CD4-positive, alpha-beta T cell treated with Interleukin-1 beta for 1 hour (primary cell): ENCODE measurements at regions not wholly inside any gene's neighbourhood (a gene's known extent, or its start where the extent isn't known, plus 50 kb on each side); places are given as distances from the start of the nearest gene placed in this dataset.

Source experiments
- DNase-seq, 2 donors: peaks; one replicate each; pipeline ENCODE4 v3.0.0-alpha.2; 2020 to 2022

DNA sequence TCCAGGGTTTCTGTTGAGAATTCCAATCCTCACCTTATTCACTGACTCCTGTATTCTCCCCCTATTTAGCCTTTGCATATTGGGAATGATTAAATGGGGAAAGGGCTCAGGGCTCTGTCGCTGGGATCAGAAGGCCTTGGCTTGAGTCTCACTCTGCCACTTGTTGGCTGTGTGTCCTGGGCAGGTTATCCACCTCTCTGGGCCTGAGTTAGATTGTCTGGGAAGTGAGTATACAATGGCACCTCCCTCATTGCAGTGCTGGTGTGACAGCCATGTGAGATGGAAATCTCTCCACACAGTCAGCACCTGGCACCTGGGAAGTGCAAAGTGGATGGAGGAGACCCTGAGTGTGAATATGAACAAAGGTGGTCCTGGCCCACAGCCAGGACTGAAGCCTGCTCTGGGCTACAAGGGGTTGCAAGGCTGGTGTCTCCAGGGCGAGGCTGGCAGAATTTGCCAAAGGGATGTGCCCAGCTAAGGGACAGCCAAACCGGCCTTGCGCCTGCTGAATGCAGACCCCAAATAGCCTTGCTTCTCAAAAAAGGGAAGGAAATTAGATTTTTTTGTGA lies 200.0 kb upstream of the PMEPA1 start:
- no peak for DNase-seq

DNA sequence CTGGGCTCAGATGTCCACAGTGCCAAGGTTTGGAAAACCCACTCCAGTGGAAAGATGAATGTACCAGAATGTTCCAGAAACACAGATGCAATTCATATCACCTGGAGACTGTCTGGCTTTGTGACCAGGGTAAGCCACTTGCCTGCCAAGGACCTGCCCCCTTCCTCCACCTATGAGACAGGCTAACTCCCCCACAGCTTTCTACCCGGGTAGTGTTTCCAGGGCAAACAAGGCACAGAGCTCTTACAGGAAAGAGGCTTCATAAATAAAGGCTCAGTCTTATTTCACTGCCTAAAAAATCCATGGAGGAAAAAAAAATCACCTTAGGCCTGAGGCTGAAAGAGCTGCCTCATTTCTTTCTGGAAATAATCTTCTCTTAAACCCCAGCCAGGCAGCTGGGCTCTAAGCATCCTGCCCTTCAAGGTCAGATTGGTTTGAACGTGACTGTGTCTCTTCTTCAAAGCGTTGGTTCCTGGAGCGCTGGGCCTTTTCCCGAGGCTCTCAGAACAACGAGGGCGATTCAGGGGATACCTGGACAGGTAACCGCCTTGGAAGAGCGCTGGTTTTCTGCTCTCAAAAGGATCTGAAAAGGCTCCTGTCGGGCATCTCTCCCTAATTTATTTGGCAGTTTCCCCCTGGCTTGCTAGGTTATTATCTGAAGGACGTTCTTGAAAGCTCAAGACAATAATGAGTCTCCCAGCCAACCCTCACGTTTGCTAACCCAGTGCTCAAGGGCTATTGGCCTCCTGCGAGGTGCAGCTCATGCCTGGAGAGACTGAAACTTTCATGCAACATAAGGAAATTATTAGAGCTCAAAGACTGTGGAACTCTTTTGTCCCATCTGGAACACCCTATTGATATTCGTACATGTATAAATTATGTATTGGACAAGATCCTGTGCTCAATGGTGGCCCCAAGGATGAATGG lies 199.2 kb upstream of the PMEPA1 start:
- no peak for DNase-seq

DNA sequence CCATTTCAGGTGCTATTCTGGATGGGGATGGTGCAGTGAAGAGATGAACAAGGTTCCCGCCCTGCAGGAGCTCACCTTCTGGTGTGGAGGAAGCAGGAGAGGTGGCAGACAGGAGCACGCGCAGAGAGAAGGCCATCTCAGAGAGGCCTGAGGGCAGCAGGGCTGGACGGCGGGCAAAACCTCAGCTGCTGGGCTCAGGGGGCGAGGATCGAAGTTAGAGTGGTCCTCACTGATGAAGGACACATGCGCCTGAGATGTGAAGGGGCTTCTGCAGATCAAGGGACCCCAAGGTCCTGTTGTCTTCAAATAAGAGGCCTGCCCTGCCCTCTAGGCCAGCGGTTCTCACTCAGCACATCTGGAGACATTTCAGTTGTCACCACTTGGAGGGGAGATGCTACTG lies 198.4 kb upstream of the PMEPA1 start:
- no peak for DNase-seq

GRCh38 chr20:57907131-57908000 lies 197.6 kb upstream of the PMEPA1 start:
- no peak for DNase-seq

DNA sequence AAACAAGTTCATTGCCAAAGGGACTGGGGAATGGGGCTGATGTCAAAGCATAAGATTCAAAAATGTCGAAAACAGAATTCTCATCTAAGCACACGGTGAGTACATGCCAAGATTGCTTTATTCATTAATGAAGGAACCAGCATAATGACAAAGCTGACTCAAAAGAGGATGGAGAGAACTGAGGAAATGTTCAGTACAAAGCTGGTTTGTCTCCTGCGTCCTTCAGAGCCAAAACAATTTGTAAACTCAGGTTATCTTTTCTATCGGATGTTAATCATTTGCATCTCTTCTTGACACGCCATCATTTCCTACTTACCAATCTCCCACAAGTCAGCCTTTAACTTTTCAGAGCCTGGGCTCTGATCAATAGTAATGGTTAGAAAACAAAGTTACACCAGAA lies 195.6 kb upstream of the PMEPA1 start:
- no peak for DNase-seq

GRCh38 chr20:57904314-57905105 lies 194.7 kb upstream of the PMEPA1 start:
- DNase-seq, result no peak

- no peak for DNase-seq
These were observed 192.7 kb upstream of the PMEPA1 start for GRCh38 chr20:57902473-57902872.

- DNase-seq, result no peak
These were observed 191.7 kb upstream of the PMEPA1 start for GRCh38 chr20:57901526-57901925.

DNA sequence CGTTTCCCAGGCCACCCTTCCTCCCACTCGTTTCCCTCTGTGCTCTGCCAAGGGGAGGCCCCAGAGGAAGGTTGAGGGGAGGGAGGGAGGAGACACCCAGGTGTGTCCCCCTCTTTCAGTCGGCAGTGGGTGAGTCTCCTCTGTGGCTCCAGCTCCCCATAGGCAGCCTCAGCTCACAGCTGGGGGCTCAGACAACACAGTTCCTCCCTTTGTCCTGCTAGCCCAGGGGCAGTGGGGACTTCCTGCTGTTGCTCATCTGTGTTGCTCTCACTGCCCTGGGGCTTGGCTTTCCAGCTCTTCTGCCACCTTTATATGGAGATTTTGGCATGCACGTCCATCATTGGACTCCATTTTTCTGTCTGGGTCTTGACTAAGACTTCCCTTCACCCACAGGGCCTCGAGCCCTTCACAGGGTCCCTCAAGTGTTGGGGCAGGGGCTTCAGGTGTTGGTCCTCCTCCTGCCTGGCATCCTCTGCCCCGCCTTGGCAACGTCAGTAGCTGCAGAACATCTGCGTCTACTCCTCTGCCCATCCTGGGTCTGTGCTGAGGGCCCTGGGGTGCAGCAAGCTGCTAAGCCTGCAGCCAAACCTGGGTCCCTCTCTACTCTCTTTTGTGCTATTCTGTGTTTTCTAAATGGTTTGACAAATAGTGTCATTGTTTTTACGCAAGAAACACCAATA lies 190.6 kb upstream of the PMEPA1 start:
- no peak for DNase-seq

DNA sequence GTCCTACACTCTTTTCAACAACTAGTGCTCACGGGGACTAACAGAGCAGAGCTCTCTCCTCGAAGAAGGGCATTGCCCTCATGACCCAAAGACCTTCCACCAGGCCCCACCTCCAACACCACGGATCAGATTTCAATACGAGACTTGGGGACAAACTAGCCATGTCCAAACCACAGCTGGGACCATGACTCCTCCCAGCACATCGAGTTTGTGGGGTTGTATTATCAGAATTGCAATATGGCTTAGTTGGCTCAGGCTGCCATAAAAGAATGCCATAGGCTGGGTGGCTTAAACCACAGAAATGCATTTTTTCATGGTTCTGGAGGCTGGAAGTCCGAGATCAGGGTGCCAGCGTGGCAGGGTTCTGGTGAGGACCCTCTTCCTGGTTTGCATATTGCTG lies 189.7 kb upstream of the PMEPA1 start:
- DNase-seq, result no peak

- no peak for DNase-seq
These were observed 188.5 kb upstream of the PMEPA1 start for GRCh38 chr20:57898332-57898731.

DNA sequence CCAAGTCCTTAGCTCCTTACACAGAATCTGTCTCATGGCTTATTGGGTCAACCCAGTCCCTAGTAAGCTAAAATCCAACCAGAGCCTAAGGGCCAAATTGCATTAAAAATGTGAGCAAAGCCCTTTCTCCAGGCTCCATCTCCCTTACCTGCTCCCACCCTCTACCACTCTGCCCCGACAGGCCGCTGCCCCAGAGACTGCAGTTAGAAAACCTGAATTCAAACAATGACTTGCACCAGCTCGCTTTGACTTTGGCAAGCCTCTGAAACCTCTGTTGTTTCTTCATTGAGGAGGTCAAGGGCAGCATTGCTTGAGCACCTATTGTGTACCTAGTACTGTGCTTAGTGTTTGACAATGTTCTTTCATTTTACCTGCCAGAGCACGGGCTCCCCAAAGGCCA lies 188.1 kb upstream of the PMEPA1 start:
- no peak for DNase-seq

DNA sequence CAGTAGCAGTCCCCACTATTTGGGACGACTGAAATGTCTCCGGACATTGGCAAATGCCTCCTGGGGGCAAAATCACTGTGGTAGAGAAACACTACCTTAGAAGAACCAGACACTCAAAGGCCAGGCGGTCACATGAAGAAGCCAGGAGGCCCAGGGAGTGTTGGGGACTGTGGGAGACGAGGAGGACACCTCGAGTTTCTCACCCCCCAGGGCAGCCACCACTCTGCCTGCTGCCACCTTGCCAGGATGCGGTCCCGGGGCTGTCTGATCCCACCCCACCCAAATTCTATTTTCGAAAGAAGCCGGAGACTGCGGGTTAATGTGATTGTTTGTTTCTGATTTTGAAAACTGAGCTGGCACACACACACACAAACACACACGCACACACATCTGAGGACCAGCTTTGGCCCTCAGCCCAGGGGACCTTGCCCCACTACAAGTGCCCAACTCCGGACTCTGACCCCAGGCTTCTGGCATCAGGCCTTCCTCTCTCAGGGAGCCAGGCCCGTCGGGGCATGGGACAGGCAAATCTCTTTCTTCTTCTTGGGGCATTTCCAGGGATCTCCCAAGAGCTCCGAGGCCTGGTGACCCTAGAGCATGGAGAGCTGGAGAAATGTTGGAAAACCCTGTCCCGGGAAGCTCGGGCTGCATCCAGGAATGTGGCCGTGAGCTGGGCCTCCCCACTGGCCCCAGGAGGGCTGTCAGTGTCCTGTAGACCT lies 187.5 kb upstream of the PMEPA1 start:
- DNase-seq, result no peak

DNA sequence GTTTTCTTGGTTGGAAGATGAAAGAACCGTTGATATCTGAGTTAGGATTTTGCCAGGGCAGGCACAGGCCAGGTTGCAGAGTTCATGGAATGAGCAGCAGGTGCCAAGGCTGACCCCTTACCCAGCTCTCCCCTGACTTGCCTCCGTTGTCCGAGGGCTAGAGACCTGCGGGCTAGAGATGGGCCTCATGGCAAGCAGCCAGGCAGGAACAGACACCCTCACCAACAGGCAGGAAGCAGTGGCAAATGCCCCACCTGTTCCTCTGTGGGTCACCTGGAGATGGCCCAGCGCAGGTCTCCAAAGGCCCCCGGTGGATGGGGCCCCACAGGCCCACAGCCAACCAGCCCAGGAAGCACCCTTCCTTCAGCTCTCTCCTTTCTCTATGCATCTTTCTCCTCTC lies 186.7 kb upstream of the PMEPA1 start:
- no peak for DNase-seq

DNA sequence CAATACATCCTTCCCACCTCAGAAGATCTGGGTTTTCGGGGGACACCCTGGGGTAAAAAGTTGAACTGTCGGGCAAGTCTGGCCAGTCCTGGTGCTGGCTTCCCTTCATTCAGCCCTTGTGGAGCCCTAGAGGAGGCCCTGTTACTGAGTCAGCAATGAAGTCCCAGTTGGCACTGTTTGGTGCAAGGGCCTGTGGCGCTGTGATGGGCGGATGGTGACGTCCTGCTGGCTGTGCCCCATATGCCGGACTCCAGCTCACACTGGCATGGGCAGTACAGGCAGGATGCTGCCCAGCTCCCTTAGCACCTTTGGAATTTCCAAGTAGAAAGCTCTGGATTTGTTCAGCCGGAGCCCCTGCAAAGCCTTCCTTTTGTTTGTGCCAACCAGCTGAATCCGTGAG lies 186.2 kb upstream of the PMEPA1 start:
- DNase-seq, result no peak

DNA sequence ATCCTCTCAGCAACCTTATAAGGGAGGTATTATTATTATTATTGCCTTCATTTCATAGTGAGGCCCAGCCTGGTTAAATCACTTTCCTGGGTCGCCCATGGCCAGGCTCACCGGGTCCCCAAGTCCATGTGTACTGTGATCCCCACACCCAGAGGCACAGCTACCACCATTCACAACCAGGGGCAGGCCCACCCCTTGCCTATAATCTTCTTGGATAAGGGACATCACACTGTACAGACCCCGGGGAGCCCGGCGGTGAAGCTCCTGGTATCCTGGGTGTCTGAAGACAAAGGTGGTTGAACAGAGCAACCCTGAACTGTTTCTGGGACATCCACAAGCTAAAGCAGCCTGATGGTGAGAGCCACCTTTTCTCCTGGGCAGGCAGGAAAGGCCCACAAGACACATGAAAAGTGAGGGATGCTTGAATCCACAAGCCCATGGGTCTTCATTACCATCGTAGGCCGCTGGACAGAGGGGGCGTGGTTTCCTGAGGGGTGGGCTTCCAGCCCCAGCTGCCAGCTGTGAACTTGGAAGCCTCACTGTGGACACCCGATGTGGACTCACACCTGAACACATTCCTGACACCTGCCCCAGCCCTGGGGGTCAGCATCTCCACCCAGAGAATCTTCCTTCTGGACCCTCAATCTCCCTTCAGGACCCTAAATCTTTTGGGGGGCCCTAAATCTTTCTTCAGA lies 185.5 kb upstream of the PMEPA1 start:
- no peak for DNase-seq

GRCh38 chr20:57894522-57894921 lies 184.7 kb upstream of the PMEPA1 start:
- DNase-seq, result no peak

- DNase-seq, result no peak
These were observed 184.3 kb upstream of the PMEPA1 start for GRCh38 chr20:57894096-57894495.

DNA sequence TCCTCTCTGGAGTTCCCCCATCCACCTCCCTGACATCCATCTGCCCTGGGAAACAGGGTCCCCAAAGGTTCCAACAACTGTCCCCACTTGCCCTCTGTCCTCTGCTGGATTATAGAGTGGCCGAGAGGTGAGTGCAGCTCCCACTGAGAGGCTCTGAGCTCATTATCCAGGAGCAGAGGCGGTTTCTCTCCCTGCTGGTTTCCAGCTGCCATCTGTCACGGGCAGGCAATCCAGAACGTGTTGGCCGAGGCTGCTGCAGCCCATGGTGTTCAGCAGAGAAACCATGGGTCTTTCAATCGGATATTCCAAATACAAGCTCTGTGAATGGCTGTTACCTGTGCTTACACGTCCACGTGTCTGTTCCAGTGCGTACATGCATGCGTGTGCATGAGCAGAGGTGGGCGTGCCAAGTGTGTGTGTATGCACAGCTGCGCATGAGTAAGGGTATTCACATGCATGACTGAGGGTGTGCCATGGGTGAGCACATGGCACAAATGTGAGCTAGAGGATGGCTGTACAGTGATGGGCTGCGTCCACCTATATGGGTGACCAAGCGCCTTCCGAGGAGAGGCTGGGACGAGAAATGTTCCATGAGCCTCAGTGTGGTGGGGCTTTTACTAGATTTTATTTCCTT lies 183.7 kb upstream of the PMEPA1 start:
- DNase-seq, result no peak

- DNase-seq, result no peak
These were observed 182.7 kb upstream of the PMEPA1 start for GRCh38 chr20:57892471-57892870.
